Mesodermal cell (in vitro differentiated cells): ENCODE measurements at regions not wholly inside any gene's neighbourhood (a gene's known extent, or its start where the extent isn't known, plus 50 kb on each side); places are given as distances from the start of the nearest gene placed in this dataset.
A peak's percentile ranks its signal among the peaks of the same experiment; 100 is the strongest.

Experiments
- H3K27ac ChIP-seq: 2 replicates; pipeline ENCODE4 v1.7.0; 2013; ENCODE audit warnings: mild to moderate bottlenecking, low read depth, low read length, moderate library complexity; ENCODE audit not compliant: severe bottlenecking
- H3K36me3 ChIP-seq: 2 replicates; pipeline ENCODE4 v1.7.1; 2013; ENCODE audit warnings: mild to moderate bottlenecking, low read length, moderate library complexity; ENCODE audit not compliant: control insufficient read depth, insufficient read depth
- H3K4me1 ChIP-seq: one replicate; pipeline ENCODE4 v1.7.1; 2013; ENCODE audit warnings: mild to moderate bottlenecking, low read length; ENCODE audit not compliant: insufficient read depth, control insufficient read depth, poor library complexity, severe bottlenecking
- H3K4me3 ChIP-seq: 2 replicates; pipeline ENCODE4 v1.7.0; 2013; ENCODE audit warnings: low read length, control low read depth, mild to moderate bottlenecking; ENCODE audit not compliant: insufficient read depth, poor library complexity, severe bottlenecking; ENCODE audit errors: extremely low read depth
- H3K9me3 ChIP-seq: 2 replicates; pipeline ENCODE4 v1.7.1; 2013; ENCODE audit warnings: mild to moderate bottlenecking, low read length, moderate library complexity; ENCODE audit not compliant: control insufficient read depth
- WGBS, 2 experiments: methylation state at CpG; one replicate each; pipeline ENCODE4 v1.1.5; 2013; ENCODE audit warnings: missing lambda C conversion rate in 2 of 2; ENCODE audit not compliant: insufficient coverage in 2 of 2; 5-methylcytosine and 5-hydroxymethylcytosine counted together

DNA sequence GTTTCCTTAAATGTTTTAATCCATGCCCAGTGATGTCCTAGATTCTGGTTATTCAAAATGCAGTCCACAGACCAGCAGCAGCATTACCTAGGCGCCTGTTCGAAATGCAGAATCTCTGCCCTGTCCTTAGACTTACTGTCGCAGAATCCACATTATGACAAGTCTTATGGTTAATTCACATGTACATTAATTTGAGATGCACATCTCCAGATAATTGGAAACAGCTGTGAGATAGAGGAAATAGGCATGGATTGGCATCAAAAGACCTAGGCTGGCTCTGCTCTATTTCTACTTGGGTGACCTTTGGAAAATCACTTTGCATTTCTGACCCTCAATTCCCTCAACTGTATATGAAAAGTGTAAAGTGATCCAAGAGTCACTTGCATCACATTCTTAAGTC, 700.7 kb downstream of the DIAPH3 start:
- 88 to 90% methylated on average over 2 to 3 of the region's 3 CpGs for WGBS, 2 experiments
- H3K27ac ChIP-seq = no peak overlapping the region
- H3K4me1 ChIP-seq = peaks cover 23% of the 10 kb centered on the region
- H3K4me3 ChIP-seq = no peak overlapping the region
- H3K36me3 ChIP-seq = no peaks in the 10 kb centered on the region
- no peaks in the 10 kb centered on the region for H3K9me3 ChIP-seq

DNA sequence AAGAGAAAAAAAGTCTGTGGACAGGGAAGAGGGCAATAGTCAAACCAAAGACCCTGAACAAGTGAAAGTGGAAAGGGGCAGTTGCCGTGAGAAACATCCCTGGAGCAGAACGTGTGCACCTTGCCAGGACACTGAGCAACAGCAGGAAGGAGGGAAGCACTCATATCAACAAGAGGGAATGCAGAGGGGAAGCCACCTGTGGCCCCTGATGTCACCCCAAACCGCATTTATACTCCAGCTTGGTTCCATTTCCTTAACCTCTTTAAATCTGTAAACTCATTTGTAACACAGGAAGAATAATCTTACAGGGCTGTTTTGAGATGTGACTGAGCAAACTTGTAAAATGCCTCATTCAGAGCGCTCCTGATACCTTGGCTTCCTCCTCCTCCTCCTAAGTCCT, 698.8 kb downstream of the DIAPH3 start:
- Histone ChIP-seq H3K9me3 (peaks cover 9% of the 10 kb centered on the region), H3K27ac (no peak overlapping the region), H3K4me1 (peaks cover 14% of the 10 kb centered on the region), H3K4me3 (no peak overlapping the region), H3K36me3 (no peaks in the 10 kb centered on the region)
- 85 to 88% methylated on average over 2 to 3 of the region's 4 CpGs for WGBS, 2 experiments

DNA sequence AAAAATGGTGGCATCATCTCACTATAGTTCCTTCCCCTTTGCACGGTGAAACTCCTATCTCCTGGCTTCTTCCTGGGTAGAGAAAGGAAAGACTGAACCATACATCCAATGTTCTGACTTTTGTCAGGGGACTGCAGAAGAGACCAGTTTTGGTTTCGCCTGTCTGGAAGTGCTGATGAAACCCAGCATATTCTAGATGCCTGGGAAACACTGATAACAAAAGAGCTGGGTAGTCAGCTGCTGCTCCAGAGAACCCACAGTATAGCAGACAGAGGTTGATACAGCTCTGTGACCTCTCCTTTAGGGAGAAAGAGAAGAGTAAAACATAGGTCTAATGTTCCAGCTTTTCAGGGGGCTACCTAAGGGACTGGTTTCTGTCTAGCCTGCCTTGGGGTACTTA, 695.3 kb downstream of the DIAPH3 start:
- peaks cover 9% of the 10 kb centered on the region for H3K9me3 ChIP-seq

DNA sequence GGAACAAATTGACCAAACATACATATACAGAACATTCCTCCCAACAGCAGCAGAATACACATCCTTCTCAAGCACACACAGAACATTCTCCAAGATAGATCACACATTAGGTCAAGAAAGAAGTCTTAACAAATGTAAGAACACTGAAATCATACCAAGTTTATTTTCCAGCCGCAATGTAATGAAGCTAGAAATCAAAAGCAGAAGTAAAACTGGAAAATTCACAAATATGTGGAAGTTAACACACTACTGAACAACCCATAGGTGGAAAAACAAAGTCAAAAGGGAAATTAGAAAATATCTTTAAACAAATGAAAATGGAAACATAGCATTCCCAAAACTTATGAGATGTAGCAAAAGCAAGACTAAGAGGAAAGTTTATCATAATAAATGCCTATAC, 692.6 kb downstream of the DIAPH3 start:
- Histone ChIP-seq H3K4me3 (no peak overlapping the region), H3K27ac (no peak overlapping the region), H3K9me3 (peaks cover 9% of the 10 kb centered on the region), H3K36me3 (no peaks in the 10 kb centered on the region), H3K4me1 (peaks cover 11% of the 10 kb centered on the region)
- WGBS, 2 experiments = no CpG with 5 or more reads among the region's 1 CpG

More for the DNA sequence above, 695.3 kb downstream of the DIAPH3 start:
- 82 to 90% methylated on average over 2 of the region's 2 CpGs for WGBS, 2 experiments
- peak overlapping the region; percentile 5 for H3K27ac ChIP-seq
- no peak overlapping the region for H3K4me3 ChIP-seq
- no peaks in the 10 kb centered on the region for H3K36me3 ChIP-seq
- peaks cover 11% of the 10 kb centered on the region for H3K4me1 ChIP-seq

DNA sequence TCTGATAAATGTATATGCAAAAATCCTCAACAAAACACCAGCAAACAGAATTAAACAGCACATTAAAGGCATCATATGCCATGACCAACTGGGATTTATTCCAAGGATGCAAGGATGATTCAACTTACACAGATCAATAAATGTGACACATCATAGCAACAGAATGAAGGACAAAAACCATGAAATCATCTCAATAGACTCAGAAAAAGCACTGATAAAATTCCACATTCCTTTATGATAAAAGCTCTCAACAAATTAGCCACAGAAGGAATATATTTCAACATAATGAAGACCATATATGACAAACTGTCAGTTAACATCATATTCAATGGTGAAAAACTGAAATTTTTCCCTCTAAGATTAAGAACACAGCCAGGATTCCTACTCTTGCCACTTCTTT, 691.6 kb downstream of the DIAPH3 start:
- Histone ChIP-seq H3K27ac (no peak overlapping the region), H3K36me3 (no peaks in the 10 kb centered on the region), H3K4me3 (no peak overlapping the region), H3K4me1 (peaks cover 11% of the 10 kb centered on the region), H3K9me3 (peaks cover 9% of the 10 kb centered on the region)

DNA sequence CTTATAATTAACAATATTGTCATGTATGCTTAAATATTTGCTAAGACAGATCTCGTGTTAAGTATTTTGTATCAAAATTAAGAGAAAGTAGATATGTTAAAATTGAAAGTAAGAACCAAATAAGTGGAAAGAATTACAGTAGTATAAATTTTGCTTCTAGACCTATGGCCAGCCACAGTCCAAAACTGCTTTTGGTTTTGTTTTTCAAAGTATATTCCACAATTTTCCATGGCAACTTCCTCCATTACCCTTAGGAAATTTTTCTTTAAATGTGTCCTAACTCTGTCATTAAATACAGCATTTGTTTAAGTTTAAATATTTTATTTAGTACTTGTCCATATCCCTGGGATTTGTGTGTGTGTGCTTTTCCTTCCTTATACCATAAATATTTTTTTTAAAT, 689.0 kb downstream of the DIAPH3 start:
- Histone ChIP-seq H3K27ac (no peak overlapping the region), H3K9me3 (no peaks in the 10 kb centered on the region), H3K4me1 (peaks cover 11% of the 10 kb centered on the region), H3K4me3 (no peak overlapping the region), H3K36me3 (no peaks in the 10 kb centered on the region)
- no CpG with 5 or more reads among the region's 1 CpG for WGBS, 2 experiments

DNA sequence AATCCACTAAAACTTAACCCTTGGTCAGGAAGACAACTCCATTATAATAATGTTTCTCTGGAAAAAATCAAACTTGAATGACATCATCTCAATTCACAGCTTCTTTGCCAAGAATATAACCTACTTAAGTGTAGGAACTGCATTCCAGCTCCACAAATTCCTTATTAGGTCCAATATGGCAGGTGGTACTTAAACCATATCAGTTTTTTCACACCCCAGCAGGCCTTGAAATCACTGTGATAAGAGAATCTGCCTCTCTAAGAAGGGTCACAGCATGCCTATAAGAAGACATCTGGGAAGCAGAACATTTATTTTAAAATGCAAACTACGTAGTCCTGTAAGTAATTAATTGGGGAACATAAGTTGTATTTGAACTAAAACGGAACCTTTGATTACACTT, 687.8 kb downstream of the DIAPH3 start:
- Histone ChIP-seq H3K36me3 (no peaks in the 10 kb centered on the region), H3K9me3 (no peaks in the 10 kb centered on the region), H3K4me3 (no peak overlapping the region), H3K4me1 (peaks cover 24% of the 10 kb centered on the region), H3K27ac (no peak overlapping the region)
- WGBS, 2 experiments = 80 to 86% methylated on average over 1 of the region's 2 CpGs

DNA sequence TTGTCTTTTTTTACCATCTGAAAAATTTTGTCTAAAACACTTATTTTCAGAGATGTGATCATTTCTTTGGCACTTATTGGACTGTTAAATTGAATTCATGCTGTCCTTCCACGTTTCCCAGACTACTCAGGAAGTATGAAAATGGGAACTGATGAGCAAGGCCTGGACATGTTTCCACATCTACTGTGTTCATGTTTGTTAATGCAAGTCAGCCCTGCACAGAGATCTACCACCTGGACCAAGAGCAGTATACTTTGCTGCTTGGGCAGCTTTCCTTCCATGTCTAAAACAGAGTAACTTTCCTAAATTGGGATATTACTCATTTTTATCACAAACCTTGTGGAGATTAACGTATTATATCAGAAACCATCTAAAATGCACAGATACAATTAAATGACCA, 687.4 kb downstream of the DIAPH3 start:
- Histone ChIP-seq H3K36me3 (no peaks in the 10 kb centered on the region), H3K4me1 (peaks cover 26% of the 10 kb centered on the region), H3K4me3 (no peak overlapping the region), H3K27ac (no peak overlapping the region), H3K9me3 (no peaks in the 10 kb centered on the region)
- WGBS, 2 experiments = 86 to 100% methylated on average over 1 of the region's 2 CpGs

DNA sequence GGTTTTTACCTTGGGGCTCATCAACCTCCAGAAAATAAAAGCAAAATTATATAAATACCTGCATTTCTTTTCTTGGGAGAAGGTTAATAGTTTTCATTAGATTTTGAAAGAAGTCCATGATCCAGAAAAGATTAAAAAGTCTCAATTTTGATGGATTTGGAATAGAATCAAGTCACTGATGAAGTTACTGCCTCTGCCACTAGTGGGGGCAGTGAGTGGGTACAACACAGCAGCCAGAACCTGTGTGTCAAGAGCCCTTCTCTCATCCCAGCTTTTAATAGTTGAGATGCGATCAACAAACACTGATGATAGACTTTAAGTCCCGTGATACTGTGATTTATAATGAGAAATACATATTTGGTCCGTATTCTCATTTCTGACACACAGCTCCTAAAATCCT, 686.7 kb downstream of the DIAPH3 start:
- no CpG with 5 or more reads among the region's 3 CpGs for WGBS, 2 experiments
- Histone ChIP-seq H3K27ac (no peak overlapping the region), H3K4me1 (peaks cover 31% of the 10 kb centered on the region)

DNA sequence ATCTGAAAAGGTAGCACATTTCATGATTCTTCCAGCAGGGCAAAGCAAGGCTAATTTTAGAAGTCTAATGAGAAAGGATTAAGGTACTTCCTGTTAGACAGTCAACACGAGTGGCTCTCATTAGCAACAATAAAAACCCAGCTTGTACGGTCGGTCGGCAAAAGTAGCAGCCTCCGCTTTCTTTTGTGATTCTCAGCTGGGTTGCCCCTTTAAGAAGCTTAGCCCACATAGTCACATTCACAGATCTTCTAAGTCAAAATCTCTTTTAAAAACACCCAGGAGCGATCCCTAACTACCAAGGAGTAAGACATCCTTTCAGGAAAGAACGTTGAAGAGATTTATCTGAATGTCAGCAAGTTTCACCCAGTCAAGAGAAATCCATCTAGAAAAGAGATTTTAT, 684.8 kb downstream of the DIAPH3 start:
- peaks cover 31% of the 10 kb centered on the region for H3K4me1 ChIP-seq
- 0 to 28% methylated on average over 1 to 5 of the region's 7 CpGs for WGBS, 2 experiments
- no peak overlapping the region for H3K4me3 ChIP-seq

More for the DNA sequence above, 686.7 kb downstream of the DIAPH3 start:
- no peaks in the 10 kb centered on the region for H3K9me3 ChIP-seq
- H3K36me3 ChIP-seq = no peaks in the 10 kb centered on the region
- no peak overlapping the region for H3K4me3 ChIP-seq

DNA sequence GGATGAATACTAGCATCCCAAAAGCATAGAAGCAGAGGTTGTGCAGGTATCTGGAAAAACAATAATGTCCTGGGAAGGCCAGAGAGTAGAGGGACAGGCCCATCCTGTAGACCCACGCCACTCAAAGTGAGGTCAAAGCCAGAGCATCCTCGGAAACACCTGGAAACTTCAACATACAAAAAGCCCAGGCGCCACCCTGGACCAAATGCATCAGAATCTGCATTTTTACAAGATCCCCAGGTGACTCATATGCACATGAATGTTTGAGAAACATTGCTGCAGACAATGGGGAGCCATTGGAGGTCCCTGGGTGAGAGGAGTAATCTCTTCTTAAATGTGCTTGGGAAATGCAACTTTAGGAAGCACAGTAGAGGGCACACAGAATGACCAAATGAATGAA, 684.1 kb downstream of the DIAPH3 start:
- no peak overlapping the region for H3K4me3 ChIP-seq
- H3K4me1 ChIP-seq = peaks cover 31% of the 10 kb centered on the region
- H3K27ac ChIP-seq = no peak overlapping the region
- WGBS, 2 experiments = 63% methylated on average over 2 of the region's 3 CpGs; no CpG with 5 or more reads in 1 of the 2 experiments
- H3K9me3 ChIP-seq = no peaks in the 10 kb centered on the region
- no peaks in the 10 kb centered on the region for H3K36me3 ChIP-seq

More for the DNA sequence above, 684.8 kb downstream of the DIAPH3 start:
- H3K9me3 ChIP-seq = no peaks in the 10 kb centered on the region
- H3K27ac ChIP-seq = peak overlapping the region; percentile 51
- no peaks in the 10 kb centered on the region for H3K36me3 ChIP-seq
